Embryonic facial prominence (tissue), 1 donor: ENCODE measurements at regions not wholly inside any gene's neighbourhood (a gene's known extent, or its start where the extent isn't known, plus 50 kb on each side); places are given as distances from the start of the nearest gene placed in this dataset.
"Not testable (repeated sequence)": the region's sequence is repeated elsewhere in the genome, so short reads cannot be mapped to it uniquely, and the experiment has no call there.

Experiments used
- DNase-seq: peaks from one replicate; pipeline ENCODE4 v3.0.0-alpha.2; 2016; ENCODE audit errors: extremely low spot score

DNA sequence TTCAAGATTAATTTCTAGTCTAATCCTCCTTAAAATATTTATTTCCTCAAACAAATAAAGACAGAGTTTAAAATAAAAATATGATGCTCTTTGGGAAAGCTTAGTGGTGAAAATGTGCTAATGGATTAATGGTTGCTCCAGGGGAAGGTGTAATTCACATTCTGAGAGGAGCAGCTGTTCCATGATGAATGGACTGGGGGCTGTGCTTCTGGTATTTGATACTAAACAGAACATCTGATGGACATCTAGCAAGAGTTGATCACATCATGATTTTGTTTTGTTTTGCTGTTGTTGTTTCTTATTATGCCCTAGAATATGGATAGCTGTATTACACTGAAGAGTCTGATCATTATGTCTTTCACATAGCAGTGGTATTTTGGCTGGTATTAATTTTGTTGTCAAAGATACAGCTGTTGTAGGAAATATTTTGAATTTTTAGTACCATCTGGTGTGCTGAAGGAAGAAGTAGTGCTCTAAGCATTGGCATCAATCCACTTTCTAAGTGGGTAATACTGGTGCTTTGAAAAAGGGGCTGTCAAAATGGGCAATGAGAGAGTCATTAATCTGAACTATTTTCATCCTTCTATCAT lies 296.4 kb downstream of the ADAMTS20 start:
- DNase-seq: no peak

- no peak for DNase-seq
Observed at GRCh38 chr12:43252585-43252984, 299.4 kb downstream of the ADAMTS20 start.

DNA sequence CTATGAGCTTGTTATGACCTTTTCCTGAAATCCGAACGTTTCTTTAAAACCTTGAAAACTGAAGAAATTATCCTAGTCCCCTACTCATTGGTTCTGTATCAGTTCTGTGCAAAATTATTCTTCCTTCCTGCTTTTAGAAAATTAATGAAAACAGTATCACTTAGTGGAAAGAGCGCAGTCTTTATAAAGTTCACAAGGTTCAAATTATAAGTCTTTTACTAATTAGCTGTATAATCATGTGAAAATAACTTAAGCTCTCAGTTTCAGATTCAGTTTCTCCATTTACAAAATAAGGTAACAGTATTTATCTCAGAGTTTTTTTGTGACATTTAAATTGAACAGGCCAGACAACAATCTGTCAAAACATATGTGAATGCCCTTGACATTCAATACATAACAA lies 306.1 kb downstream of the ADAMTS20 start:
- DNase-seq: no peak

DNA sequence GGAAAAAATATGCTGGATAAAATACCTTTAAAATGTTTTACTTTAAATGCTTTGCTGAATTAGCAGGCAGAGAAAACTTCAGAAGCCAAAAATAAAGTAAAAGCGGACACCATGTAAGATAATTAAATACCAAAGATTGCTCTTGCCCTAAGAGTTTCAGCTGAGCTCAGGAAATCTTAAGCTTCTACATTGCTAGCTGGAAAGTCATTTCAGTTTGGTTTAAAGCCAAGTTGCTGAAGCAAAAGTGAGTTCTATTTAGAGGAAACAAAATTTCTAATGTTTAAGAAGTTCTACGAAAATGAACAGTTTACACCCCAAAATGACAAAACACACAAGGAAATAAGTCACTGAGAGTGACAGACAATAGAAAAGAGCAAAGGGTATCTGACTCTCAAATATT lies 310.0 kb downstream of the ADAMTS20 start:
- no peak for DNase-seq

- no peak for DNase-seq
Observed at GRCh38 chr12:43238281-43238680, 313.7 kb downstream of the ADAMTS20 start.

- no peak for DNase-seq
Observed at GRCh38 chr12:43237238-43237879, 314.6 kb downstream of the ADAMTS20 start.

GRCh38 chr12:43235721-43236120 lies 316.3 kb downstream of the ADAMTS20 start:
- DNase-seq: no peak

DNA sequence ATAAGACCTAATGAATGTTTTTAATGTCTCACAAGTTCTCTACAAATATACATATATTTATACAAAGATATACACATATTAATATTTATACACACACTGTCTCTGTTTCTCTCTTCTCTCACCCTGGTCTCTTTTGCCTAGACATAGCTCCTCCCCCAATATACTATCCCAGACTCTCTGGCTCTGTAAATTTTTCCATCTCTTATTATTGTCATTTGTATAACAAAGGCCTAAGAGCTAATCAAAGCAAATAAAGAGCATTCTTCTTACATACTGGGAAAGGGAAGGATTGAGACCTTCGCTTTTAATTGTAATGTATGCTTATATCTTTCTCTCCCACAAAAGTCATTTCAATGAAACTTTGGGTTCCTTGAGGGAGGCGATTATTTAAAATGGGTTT lies 318.1 kb downstream of the ADAMTS20 start:
- no peak for DNase-seq

- no peak for DNase-seq
Observed at GRCh38 chr12:43226151-43226550, 325.9 kb downstream of the ADAMTS20 start.

DNA sequence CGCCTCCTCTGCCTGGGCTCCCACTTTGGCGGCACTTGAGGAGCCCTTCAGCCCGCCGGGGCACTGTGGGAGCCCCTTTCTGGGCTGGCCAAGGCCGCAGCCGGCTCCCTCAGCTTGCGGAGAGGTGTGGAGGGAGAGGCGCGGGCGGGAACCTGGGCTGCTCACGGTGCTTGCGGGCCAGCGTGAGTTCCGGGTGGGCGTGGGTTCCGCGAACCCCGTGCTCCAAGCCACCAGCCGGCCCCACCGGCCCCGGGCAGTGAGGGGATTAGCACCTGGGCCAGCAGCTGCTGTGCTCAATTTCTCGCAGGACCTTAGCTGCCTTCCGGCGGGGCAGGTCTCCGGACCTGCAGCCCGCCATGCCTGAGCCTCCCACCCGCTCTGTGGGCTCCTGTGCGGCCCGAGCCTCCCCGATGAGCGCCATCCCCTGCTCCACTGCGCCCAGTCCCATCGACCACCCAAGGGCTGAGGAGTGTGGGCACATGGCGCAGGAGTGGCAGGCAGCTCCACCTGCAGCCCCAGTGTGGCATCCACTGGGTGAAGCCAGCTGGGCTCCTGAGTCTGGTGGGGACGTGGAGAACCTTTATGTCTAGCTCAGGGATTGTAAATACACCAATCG lies 327.7 kb downstream of the ADAMTS20 start:
- not testable (repeated sequence) for DNase-seq

- no peak for DNase-seq
Observed at GRCh38 chr12:43222796-43223195, 329.2 kb downstream of the ADAMTS20 start.

DNA sequence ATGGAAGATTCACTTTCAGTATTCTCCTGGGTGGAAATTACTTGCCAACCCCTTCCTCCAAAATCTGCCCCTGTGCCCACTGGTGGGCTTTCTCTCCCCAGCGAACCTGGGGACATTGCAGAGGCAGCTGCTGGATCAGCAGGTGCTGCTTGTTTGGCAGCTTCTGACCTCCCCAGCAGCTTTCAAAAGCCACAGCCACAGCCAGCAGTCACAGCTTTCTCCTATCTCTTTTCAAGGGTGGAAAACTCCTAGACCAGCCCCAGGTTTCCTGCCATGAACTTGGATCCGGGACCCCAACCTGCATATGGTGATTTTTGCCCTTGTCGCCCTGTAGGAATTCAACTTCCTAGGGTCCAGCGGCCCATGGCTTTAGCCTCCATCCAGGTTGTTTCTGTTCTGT lies 330.8 kb downstream of the ADAMTS20 start:
- no peak for DNase-seq

GRCh38 chr12:43216490-43216889 lies 335.5 kb downstream of the ADAMTS20 start:
- DNase-seq: no peak

GRCh38 chr12:43214166-43214565 lies 337.8 kb downstream of the ADAMTS20 start:
- DNase-seq: no peak

- no peak for DNase-seq
Observed at GRCh38 chr12:43213608-43214007, 338.4 kb downstream of the ADAMTS20 start.

GRCh38 chr12:43210485-43211192 lies 341.4 kb downstream of the ADAMTS20 start:
- no peak for DNase-seq

DNA sequence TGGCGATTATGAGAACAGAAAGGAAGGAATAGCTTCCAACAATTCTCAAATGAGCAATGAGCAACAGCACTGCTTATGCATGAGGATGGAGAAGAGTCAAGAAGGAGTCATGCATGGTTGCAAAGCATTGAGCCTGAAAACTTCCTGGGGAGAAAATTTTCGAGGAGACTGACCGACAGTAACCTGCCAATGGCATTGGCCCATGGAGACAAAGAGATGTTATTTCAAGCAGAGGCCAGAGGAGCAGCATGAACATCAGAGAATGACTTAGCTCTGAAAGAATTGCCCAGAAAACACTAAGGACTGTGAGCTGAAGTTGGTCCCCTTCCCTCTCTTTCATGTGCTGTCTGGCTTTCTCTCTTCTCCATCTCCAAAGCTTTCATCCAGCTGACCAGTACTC lies 343.4 kb downstream of the ADAMTS20 start:
- no peak for DNase-seq

GRCh38 chr12:43208221-43208620 lies 343.8 kb downstream of the ADAMTS20 start:
- no peak for DNase-seq

- no peak for DNase-seq
Observed at GRCh38 chr12:43206396-43206795, 345.6 kb downstream of the ADAMTS20 start.

- no peak for DNase-seq
Observed at GRCh38 chr12:43198608-43199007, 353.4 kb downstream of the ADAMTS20 start.

DNA sequence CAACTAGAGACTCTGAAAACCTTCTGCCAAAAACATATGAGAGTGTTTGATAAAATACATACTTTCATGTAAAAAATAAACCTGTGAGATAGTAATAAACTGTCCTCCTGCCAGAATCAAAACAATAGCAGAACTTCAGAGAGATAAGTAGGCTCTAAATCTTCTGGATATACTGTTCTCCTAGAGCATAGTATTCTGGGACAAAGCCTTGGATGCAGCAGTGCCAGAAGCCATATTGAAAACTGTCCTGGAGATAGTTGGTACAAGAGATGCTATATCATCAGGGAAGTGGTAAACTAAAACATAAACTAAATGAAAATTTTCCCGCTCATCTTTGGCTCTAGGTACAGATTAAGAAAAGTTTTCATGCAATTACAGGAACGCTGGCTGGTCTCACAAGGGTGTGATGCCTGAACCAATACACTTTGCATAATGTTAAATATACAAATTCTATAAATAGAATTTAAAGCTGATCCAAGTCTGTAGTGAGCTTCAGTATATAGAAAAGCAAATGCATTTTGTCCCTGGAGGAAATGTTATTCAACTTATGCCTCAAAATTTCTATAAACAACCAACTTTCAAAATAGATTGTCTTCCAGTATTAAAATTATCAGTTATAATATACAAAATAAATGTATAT lies 355.6 kb downstream of the ADAMTS20 start:
- DNase-seq: no peak

GRCh38 chr12:43193096-43193495 lies 358.9 kb downstream of the ADAMTS20 start:
- not testable (repeated sequence) for DNase-seq
